ENCODE measurements at regions not wholly inside any gene's neighbourhood (a gene's known extent, or its start where the extent isn't known, plus 50 kb on each side); places are given as distances from the start of the nearest gene placed in this dataset.

DNA sequence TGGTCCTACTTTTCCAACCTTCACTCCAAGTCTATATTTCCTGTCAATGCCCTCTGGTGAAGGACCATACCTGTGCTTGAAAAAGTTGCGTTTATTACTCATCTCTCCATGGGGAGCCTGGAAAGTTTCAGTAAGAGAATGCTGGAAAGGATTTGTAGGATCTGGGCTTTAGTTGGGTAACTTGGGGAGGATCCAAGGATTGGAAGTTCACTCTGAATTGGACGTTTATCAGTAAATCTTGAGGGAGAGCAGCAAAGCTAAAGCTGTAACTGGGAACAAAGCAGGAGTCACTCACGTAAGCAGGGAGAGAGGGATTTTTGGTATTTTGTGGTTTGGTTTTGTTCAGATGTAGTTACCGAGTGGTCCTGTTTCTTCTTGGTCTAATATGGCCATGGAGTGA lies 51.4 kb upstream of the NPVF start:
- 78 to 83% (median 81%) methylated on average over 4 of the region's 4 CpGs for WGBS, 3 donors

DNA sequence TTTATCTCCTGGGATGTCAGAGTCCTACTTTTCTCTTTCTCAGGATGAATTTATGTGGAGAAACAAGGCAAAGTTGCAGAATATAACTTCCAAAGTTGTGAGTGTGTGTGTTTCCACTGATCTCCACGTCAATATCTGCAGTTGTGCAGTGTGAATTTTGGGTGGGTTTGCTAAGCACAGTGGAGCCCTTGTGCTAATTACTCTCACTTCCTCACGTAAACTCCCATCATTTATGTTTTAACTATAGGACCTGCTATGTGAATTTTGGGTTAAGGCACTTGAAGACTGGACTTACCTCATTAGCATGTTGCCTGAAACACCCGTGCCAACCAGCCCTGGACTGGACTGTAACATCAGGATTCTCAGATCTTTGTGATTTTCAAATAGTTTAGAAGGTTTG lies 51.9 kb upstream of the NPVF start:
- no peak overlapping the region for H3K4me3 ChIP-seq
- no peak for TF ChIP-seq POLR2A (IDR thresholded peaks at IDR 0.05)
- TF ChIP-seq, protein P1, sequence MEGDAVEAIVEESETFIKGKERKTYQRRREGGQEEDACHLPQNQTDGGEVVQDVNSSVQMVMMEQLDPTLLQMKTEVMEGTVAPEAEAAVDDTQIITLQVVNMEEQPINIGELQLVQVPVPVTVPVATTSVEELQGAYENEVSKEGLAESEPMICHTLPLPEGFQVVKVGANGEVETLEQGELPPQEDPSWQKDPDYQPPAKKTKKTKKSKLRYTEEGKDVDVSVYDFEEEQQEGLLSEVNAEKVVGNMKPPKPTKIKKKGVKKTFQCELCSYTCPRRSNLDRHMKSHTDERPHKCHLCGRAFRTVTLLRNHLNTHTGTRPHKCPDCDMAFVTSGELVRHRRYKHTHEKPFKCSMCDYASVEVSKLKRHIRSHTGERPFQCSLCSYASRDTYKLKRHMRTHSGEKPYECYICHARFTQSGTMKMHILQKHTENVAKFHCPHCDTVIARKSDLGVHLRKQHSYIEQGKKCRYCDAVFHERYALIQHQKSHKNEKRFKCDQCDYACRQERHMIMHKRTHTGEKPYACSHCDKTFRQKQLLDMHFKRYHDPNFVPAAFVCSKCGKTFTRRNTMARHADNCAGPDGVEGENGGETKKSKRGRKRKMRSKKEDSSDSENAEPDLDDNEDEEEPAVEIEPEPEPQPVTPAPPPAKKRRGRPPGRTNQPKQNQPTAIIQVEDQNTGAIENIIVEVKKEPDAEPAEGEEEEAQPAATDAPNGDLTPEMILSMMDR (IDR thresholded peaks at IDR 0.05), result no peak
- no peak for TF ChIP-seq EP300 (IDR thresholded peaks at IDR 0.05)
- no peak for DNase-seq
- no peak overlapping the region for H3K27ac ChIP-seq
- intact Hi-C loops (cut with DNase I), result no loop called here
- H3K27me3 ChIP-seq, result no peaks in the 10 kb centered on the region
- no peaks in the 10 kb centered on the region for H3K4me1 ChIP-seq (ENCODE audit: insufficient read depth)
- H3K36me3 ChIP-seq, result no peaks in the 10 kb centered on the region
- 78 to 87% (median 84%) methylated on average over 3 of the region's 3 CpGs for WGBS, 3 donors
- H3K9me3 ChIP-seq, result no peaks in the 10 kb centered on the region

More for the DNA sequence above, 51.4 kb upstream of the NPVF start:
- no peak for TF ChIP-seq EP300 (IDR thresholded peaks at IDR 0.05)
- TF ChIP-seq, protein P1 (IDR thresholded peaks at IDR 0.05), result no peak
- no peak for TF ChIP-seq POLR2A (IDR thresholded peaks at IDR 0.05)
- H3K4me1 ChIP-seq (ENCODE audit: insufficient read depth), result no peaks in the 10 kb centered on the region
- H3K27me3 ChIP-seq, result no peaks in the 10 kb centered on the region
- DNase-seq, result no peak
- H3K9me3 ChIP-seq, result no peaks in the 10 kb centered on the region
- no peak overlapping the region for H3K4me3 ChIP-seq
- no peak overlapping the region for H3K27ac ChIP-seq
- H3K36me3 ChIP-seq, result no peaks in the 10 kb centered on the region
- intact Hi-C loops (cut with DNase I), result no loop called here

DNA sequence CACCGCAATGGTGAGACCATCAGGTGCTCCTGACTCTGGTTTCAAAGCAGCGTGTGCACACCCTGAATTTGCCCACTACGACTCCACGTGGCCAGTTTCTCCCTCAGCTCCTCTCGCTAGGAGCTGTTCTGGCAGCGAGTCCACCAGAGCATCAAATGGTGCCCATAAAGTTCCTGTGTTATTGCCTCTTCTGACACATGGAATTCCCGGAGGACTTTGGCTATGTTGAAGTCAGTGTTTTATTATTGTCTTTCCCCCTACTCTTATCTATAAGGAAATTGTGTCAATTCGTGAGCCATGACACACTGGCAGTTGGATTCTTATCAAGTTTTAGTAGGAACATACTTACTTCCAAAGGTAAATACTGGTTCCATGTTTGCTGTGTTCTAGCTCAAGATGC lies 53.9 kb upstream of the NPVF start:
- Histone ChIP-seq H3K27me3 (no peaks in the 10 kb centered on the region), H3K4me3 (no peak overlapping the region), H3K4me1 (ENCODE audit: insufficient read depth) (no peaks in the 10 kb centered on the region), H3K36me3 (no peaks in the 10 kb centered on the region), H3K27ac (no peak overlapping the region), H3K9me3 (no peaks in the 10 kb centered on the region)
- no peak for DNase-seq
- TF ChIP-seq, protein P1 (IDR thresholded peaks at IDR 0.05), result no peak
- TF ChIP-seq EP300 (IDR thresholded peaks at IDR 0.05) (no peak), POLR2A (IDR thresholded peaks at IDR 0.05) (no peak)
- 71 to 78% (median 73%) methylated on average over 8 of the region's 8 CpGs for WGBS, 3 donors
- intact Hi-C loops (cut with DNase I), result no loop called here

DNA sequence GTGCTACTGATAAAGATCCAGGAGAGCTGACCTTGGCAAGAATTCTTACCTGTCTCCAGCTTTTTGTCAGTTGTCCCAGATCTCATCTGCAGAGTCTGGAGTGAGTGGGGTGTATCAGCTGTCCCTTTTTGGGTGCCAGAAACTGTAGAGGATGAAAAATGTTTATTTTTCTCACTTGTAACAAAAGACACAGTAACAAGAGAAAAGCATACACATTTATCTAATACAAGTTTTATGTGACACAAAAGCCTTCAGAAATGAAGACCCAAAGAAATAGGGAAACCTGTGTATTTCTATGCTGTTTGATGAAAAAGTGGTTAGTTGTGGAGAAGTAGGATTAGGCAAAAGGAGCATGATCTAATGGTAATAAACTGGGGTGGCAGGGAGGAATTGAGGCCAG lies 58.5 kb upstream of the NPVF start:
- H3K27ac ChIP-seq, result no peak overlapping the region
- intact Hi-C loops (cut with DNase I), result no loop called here
- peaks cover 2% of the 10 kb centered on the region for H3K4me1 ChIP-seq (ENCODE audit: insufficient read depth)
- no peak for DNase-seq
- H3K9me3 ChIP-seq, result no peaks in the 10 kb centered on the region
- no peak for TF ChIP-seq POLR2A (IDR thresholded peaks at IDR 0.05)
- no peak for TF ChIP-seq EP300 (IDR thresholded peaks at IDR 0.05)
- TF ChIP-seq, protein P1 (IDR thresholded peaks at IDR 0.05), result no peak
- no peaks in the 10 kb centered on the region for H3K36me3 ChIP-seq
- H3K27me3 ChIP-seq, result no peaks in the 10 kb centered on the region
- H3K4me3 ChIP-seq, result no peak overlapping the region

DNA sequence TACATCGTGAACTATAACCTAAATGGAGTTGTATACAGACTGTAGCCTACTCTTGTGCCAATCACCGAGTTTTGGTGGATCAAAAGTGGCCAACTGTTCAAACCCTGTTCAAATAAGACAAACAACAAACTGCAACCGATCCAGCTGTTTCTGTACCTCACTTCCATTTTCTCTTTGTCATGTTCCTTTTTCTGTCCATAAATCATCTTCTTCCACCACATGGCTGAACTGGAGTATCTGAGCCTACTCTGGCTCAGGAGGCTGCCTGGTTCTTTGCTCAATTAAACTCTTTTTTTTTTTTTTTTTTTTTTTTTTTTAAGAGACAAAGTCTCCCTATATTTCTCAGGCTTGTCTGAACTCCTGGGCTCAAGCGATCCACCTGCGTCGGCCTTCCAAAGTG lies 59.0 kb upstream of the NPVF start:
- intact Hi-C loops (cut with DNase I), result no loop called here
- TF ChIP-seq POLR2A (IDR thresholded peaks at IDR 0.05) (no peak), EP300 (IDR thresholded peaks at IDR 0.05) (no peak)
- TF ChIP-seq, protein P1 (IDR thresholded peaks at IDR 0.05), result no peak
- Histone ChIP-seq H3K36me3 (no peaks in the 10 kb centered on the region), H3K4me1 (ENCODE audit: insufficient read depth) (peaks cover 2% of the 10 kb centered on the region), H3K27ac (no peak overlapping the region), H3K27me3 (no peaks in the 10 kb centered on the region), H3K9me3 (no peaks in the 10 kb centered on the region), H3K4me3 (no peak overlapping the region)
- WGBS, 3 donors, result 90 to 97% (median 90%) methylated on average over 6 of the region's 6 CpGs
- no peak for DNase-seq
